DMS53 treated with DMSO at 0.1 percent for 48 hours (cell line): ENCODE measurements at regions not wholly inside any gene's neighbourhood (a gene's known extent, or its start where the extent isn't known, plus 50 kb on each side); places are given as distances from the start of the nearest gene placed in this dataset.

Experiments
- DNase-seq: peaks from one replicate; lab custom pipeline; 2025; ENCODE audit not compliant: unreplicated experiment; lab: John Stamatoyannopoulos, UW

DNA sequence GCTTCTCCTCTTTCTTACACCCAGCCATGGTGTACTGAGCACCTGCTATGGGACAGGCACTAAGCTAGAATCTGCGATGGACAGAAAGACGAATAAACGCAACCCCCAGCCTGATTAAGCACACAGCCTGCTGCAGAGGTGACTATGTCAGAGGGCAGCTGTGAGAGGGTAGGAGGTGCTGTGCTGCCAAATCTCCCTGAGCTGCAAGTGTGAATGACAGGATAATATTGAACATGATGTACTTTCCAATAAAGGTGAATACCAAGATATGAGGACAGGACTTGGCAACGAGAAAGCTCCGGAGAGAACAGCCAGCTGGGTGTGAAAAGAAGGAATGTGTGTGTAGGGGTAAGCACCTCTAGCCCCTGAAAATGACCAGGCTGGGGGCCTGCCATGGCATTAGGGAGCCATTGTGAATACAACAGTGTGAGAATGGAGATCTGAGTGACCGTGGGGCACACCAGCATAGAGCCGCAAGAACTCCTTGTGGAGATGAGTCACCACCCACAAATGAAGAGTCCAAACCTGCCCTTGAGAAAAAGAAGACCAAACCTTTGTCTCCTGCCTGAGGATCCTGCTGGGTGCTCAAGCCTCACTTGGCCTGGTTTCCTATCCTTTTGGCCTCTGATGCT, 83.0 kb upstream of the ATF3 start:
- DNase-seq = no peak

DNA sequence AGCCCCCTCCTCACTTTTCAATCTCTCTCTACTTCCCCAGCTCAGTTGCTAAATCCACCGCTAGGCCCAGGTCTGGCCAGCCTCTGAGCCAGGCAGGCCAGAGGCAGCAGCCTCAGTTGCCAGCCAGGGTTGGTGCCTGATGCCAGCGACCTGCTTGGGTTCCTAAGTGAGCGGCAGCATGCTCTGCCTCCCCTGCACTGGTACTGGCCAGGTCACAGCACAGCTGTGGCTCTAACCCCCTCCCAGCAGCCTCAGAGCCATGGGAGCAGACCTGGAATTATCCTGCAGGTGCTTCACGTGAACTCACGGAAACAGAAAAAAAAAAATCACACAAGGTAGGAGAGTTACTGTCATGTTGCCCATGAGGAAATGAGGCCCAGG, 82.5 kb upstream of the ATF3 start:
- no peak for DNase-seq

DNA sequence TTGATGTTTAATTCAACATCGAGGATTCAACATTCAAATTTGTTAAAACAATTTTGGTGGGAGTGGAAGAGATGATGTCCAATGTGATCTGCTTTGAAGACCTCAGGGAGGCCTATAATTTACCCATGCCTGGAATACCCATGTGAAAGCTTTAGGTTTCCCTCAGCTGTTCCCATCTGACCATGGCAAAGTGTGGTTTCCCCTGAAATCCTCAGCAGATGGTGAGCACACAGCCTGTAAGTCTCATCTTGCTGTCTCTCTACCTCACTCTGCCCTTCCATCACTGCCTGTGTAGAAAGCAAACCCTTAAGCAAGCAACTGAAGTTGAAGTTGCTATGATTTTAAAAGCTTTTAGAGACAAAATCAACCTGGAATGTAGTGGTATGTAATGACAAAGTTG, 80.1 kb upstream of the ATF3 start:
- no peak for DNase-seq

DNA sequence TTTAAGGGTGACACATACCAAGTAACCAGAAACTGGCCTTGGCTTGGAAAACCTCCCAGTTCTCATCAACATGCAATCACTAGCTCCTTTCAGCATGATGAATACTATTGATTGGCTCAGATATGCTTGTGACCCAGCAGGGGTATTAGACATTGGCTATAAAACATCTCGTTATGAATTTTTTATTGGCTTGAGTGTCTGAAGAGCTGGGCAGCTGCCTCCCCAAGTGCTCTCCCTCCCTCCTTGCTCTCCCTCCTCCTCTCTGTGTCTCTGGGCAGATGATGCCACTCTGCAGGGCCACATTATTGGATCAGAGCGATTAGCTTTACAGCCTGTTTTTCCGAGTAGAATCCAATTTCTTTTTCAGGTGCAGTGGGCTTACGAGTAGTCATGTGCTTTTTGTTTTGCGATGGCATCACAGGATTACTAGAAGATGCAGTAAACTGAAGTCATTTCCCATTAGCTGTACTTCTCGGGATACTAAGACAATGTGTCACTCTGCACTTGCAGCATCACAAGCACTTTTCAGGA, 79.3 kb upstream of the ATF3 start:
- DNase-seq = no peak

DNA sequence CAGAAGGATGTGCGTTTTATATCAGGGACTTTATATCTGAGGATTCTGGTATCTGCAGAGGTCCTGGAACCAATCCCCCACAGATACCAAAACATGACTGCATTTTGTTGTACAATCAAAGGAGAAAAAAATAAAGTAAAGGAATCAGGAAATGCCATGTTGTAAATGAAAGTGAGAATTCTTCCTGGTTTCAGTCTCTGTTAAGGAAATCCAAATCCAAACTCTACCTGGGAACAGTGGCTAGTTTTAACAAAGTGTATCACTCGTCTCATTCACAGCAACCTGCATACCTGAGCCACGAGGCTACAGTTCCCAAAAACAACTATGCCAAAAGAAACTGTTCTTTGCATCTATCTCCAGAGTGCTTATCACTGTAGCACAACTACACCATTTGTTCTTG, 77.3 kb upstream of the ATF3 start:
- no peak for DNase-seq

DNA sequence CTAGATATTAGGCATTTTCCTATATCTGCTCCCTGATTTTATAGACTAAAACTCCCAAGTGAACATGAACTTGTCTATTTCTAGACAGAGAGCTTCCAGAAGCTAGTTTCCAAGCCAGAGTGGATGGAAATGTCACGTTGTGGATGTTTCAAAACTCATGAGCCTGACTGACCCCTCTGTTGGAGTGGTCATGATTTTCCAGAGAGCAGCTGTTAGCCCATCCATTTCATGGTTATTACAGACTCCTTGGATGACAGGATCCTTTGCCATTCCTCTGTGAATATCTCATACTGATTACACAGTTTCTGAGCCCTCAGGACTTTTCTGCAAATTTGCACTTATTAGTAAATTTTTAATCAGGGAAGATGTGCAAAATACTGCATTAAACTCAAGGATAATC, 76.8 kb upstream of the ATF3 start:
- DNase-seq = no peak

DNA sequence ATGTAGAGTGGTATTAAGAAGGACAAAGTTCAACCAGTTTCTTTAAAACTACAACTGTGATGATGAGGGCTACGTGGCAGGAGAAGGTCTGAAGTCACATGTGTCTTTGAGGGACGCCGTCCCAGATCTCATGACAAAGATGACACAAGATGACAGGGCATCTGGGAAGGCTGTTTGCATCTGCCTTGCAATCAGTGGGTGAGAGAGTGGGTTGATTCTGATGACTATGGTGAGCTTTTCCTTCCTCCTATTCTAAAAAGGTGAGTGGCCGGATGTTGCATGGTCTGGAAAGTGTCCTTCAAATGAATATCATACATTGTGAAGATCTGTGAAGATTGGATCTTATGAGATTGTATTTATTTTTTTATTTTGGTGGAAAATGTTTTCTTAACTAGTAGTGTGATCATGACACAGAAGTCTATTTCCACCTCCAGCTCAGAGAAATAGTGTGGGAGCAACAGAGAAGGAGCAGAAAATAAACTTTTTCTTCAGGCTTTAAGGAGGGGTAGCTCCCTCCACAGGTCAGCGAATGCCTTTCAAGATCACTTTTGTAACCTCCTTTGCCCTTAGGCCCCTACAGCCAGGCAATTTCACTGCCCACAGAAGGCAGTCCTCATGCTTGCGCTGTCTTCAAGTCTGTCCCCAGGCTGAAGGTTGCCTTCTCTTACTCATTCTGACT, 76.0 kb upstream of the ATF3 start:
- DNase-seq = no peak

DNA sequence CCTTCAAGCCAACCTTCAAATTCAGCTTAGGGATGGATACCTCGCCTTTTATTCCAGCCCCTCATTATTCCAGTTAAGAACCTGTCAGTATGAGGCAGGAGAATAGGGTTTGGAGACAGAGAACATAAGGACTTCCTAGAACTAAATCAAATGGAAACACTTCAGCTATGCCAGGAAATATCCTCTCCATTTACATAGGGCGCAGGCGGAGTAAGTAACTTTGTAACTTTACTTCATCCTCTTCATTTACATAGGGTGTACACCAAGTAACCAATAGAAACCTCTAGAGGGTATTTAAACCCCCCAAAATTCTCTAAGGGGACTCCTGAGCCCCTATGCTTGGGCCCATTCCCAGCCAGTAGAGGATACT, 75.4 kb upstream of the ATF3 start:
- DNase-seq = no peak

DNA sequence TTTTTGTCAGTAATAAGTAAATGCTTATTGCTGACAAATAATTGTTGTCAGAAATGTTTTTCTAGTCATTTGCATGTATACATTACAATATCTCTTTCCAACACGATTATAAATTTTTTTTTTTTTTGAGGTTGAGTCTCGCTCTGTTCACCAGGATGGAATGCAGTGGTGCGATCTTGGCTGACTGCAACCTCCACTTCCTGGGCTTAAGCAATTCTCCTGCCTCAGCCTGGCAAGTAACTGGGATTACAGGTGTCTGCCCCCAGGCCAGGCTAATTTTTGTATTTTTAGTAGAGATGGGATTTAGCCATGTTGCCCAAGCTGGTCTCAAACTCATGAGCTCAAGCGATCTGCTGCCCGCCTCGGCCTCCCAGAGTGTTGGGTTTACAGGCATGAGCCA, 72.0 kb upstream of the ATF3 start:
- DNase-seq = no peak

DNA sequence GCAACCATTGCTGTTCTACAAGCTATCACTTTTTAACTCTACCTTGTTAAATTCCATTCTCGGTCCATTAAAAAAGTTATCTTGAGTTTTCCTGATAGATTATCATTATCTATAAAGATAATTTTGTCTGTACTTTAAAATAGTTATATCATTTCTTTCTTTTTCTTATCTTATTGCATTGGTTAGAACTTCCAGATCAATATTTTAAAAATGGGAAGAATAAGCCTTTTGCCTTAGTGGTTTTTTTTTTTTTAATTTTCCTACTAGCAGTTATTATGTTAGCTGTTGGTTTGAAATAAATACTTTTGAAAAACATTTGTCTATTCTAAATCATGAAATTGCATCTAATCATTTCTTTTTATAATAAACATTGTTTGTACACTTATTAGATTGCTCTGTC, 71.0 kb upstream of the ATF3 start:
- no peak for DNase-seq

DNA sequence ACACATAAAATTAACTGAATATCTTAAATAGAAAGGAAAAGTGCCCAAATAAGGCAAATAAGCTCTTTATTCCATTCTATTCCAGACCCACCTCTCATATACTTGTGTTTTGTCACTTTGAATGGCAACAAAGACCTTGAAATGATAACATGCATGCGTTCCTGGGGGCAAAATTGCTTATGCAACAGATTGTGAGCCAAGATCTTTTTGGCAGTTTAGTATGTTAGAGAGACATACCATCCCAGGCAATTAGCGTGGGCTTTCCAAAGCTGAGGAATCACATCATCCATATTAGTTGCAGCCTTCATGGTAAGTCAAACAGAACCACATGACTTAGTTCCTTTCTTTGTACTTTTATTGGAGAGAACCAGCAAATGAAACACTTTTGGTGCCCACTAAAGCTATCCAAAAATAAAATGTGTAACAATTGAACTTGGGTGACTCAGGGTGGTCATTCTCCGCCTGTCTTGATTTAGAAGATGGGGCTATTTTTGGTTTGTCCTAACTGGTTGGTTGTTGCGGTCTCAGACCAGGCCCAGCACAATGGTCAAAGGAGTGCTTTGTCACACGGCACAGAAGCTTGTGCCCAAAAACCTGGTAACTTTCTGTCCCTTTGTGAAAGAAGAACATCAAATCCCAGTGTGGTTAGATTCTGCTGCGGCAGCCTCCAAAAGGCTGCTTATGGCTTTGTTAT, 68.7 kb upstream of the ATF3 start:
- DNase-seq = no peak

DNA sequence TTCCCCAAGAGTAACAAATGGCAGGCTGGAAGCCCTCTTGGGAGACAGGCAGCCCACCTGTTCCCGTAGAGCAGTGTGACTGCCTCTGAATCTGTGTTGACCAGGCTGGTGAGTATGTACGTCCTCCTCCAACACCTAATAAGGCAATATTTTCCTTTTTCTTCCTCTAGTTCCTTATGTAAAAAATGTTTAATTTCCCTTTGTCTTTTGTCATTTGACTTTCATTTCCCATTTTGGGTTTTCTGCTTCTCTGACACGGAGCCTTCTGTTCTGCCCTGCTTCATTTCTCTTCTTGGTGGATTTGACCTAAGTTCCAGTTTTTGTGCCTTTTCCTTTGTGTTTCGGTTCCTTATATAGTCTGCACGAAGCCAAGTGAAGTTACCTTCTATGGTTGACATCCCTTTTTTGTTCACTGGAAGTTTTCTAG, 65.8 kb upstream of the ATF3 start:
- DNase-seq = no peak

DNA sequence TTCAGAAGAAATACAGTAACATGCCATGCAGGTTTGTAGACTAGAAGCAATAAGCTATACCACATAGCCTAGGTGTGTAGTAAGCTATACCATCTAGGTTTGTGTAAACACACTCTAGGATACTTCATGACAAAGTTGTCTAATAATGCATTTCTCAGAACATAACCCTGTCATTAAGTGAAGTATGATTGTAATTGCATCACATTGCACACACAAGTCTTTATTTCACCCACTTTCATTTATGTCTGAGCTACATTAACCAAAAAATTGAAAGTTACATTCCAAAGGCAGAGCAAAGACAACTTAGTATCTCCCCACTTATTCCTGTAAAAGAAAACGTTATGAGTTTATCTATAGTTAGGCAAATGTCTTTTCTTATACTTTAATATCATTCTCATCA, 64.5 kb upstream of the ATF3 start:
- no peak for DNase-seq

DNA sequence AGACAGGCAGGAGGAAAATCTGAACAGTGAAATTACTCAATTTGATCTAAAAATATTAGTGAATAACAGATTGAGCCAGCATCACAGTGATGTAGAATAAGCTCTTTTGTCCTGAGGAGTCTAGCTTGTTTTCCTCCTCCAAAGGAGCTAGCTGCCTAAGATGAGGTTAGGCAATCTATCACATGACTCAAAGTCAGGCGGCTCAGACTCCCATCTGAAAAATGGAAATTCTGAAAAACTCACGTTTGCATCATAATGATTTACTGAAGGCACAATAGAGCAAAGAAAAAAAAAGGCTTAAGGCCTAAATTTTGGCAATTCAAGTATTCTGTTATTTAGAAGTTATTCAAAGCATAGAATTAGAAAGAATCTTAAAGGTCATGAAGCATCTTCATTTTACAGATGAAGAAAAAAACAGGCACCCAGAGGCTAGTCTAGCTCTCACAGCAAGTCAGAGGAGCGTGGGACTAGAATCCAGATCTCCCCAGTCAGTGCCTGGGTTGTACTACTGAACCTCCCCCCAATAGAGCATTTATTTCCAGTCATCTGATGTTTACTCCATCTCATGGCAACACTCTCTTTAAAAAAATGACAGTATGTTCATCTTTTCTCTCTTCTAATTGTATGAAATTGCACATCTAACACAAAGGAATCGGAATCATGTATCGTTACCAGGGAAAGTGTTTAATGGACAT, 62.5 kb upstream of the ATF3 start:
- DNase-seq = no peak

DNA sequence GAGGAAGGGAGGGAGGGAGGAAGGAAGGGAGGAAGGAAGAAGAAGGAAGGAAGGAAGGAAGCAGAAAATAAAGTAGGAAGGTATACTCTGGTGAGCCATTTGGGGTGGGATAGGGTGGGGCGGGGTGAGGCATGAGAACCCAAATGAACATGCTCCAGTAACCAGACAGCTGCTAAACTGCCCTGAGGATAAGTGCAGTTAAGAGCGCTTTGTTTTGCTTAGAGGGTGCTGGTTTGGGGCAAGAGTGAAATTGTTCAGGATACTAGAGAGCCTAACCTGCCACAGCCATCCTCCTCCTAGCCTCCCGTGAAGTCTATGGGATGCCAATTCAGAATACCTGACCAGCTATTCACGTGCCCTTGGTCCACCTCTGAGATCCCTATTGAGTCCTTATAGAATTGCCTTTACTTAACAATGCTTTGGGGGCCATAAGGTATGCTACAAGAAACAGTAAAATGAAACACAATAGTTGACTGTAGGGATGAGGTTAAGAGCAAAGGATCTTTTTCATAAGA, 59.0 kb upstream of the ATF3 start:
- DNase-seq = no peak

DNA sequence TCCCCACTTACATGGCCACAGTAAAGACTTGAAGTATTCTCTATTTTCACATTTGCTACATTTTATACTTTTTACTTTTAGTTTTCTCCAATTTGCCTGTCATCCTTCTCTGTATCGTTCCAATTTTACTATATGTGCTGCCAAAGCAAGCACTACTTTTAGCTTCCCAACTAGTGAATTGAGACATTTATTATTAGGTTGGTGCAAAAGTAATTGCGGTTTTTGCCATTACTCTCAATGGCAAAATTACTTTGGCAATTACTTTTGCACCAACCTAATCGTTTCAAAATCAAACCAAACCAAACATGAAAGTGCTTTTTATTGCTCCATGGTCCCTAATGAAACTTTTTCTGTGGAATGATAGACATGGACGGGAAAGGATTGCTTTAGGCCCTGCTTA, 56.6 kb upstream of the ATF3 start:
- DNase-seq = no peak

DNA sequence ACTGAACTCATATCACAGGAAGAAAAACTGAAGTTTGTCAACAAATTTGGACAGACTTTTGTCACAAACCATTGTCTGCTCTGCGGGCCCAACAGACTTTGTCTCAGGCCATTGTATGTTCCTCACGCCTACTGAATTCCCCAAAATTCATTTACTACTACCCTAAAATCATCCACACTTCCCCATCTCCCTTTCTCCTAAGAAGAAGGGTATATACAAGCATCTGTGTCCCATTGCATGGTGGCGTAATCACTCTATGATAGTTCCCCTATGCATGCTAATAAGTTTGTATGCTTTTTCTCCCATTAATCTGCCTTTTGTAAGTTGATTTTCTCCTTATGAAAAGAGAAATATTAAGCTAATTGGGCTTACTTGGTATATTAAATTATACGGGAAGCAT, 54.9 kb upstream of the ATF3 start:
- no peak for DNase-seq

DNA sequence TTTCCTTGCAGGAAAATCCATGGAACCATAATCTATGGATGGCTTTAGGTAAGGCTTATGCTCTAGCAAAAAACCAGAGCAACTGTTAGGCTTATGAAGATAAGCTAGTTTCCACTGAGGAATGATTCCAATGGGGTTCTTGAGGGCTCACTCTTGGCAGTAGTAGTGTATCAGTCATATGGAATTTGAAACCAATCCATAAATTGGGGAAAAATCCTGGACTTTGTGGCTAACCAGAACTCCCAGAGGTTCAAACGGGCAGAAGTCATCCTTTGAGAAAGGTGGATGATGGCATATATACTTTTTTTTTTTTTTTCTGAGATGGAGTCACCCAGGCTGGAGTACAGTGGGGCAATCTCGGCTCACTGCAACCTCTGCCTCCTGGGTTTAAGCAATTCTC, 54.2 kb upstream of the ATF3 start:
- no peak for DNase-seq

DNA sequence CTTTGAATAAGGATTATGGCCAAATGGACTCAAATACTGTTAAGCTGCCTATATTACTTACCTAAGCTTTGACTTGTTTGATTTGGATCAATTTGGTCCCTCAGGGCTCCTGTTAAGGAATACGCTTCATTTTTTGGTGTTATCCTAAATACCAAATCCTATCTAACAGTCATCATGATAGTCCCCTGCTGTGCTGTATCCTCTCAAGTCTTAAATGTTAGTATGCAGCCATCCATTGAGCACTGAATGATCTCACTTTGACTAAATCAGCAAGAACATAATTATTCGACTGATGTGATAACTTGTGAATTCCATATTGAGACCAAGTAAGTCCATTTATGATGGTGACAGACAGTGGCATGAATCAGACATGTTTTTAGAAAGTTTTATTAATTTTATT, 53.1 kb upstream of the ATF3 start:
- DNase-seq = no peak

DNA sequence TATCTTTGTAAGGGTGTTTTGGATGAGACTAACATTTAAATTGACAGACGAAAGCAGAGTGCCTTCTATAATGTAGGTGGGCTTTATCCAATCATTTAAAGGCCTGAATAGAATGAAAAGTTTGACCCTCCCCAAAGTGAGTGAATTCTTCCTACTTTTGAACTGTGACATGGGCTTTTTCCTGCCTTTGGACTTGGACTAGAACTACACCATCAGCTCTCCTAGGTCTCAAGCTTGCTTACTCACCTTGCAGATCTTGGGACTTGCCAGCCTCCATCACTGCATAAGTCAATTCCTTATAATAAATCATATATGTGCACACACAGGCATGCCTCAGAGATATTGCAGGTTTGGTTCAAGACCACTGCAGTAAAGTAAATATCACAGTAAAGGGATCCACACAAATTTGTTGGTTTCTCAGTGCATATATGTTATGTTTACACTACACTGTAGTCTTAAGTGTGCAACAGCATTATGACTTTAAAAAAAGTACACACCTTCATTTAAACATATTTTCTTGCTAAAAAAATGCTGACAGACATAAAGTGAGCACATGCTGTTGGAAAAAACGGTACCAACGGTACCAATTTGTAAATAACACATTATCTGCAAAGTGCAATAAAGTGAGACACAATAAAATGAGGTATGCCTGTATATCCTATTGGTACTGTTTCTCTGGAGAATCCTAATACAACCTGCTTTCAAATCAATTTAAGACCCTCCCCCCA, 51.6 kb upstream of the ATF3 start:
- DNase-seq = no peak
